ENCODE measurements at regions not wholly inside any gene's neighbourhood (a gene's known extent, or its start where the extent isn't known, plus 50 kb on each side); places are given as distances from the start of the nearest gene placed in this dataset.
A peak's percentile ranks its signal among the peaks of the same experiment; 100 is the strongest.
"Not testable (repeated sequence)": the region's sequence is repeated elsewhere in the genome, so short reads cannot be mapped to it uniquely, and the experiment has no call there.

- H3K4me3 Mint-ChIP-seq, result no peak overlapping the region
- peaks cover 6% of the 10 kb centered on the region for H3K36me3 Mint-ChIP-seq (ENCODE audit: low read depth)
- H3K27me3 Mint-ChIP-seq, result no peaks in the 10 kb centered on the region
- peaks cover 39% of the 10 kb centered on the region for H3K9me3 Mint-ChIP-seq
- intact Hi-C loops (cut with micrococcal nuclease), result no loop called here
- H3K4me1 Mint-ChIP-seq (ENCODE audit: low read depth), result peaks cover 26% of the 10 kb centered on the region
- no peak overlapping the region for H3K27ac Mint-ChIP-seq
These were observed 491.7 kb downstream of the SETD4 start for GRCh38 chr21:35568643-35569042.

GRCh38 chr21:35566874-35567273, 493.5 kb downstream of the SETD4 start:
- Mint-ChIP-seq H3K9me3 (peaks cover 39% of the 10 kb centered on the region), H3K36me3 (ENCODE audit: low read depth) (peaks cover 6% of the 10 kb centered on the region), H3K4me1 (ENCODE audit: low read depth) (peaks cover 33% of the 10 kb centered on the region), H3K27ac (no peak overlapping the region), H3K27me3 (no peaks in the 10 kb centered on the region), H3K4me3 (no peak overlapping the region)
- intact Hi-C loops (cut with micrococcal nuclease), result no loop called here

DNA sequence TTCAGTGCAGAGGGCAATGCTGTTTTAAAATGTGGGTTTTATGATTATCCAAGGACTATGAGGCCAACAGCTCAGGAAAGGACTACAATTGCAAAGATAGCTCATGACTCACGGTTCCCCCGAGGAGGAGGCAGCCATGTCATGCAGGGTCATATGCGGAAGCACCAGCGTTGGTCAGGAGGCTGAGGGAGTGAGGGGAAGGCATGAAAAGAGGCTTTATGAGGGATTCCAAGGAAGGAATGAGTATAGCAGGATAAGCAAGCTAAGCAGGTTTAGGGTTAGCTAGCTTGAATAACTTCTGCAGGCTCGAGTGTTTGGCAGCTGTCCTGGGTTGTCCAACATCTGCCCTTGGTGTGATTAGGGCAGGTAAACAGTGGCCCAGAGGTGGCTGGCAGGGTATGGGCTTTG, 495.1 kb downstream of the SETD4 start:
- H3K27me3 Mint-ChIP-seq, result no peaks in the 10 kb centered on the region
- peaks cover 6% of the 10 kb centered on the region for H3K36me3 Mint-ChIP-seq (ENCODE audit: low read depth)
- H3K4me3 Mint-ChIP-seq, result no peak overlapping the region
- H3K9me3 Mint-ChIP-seq, result peaks cover 39% of the 10 kb centered on the region
- peaks cover 33% of the 10 kb centered on the region for H3K4me1 Mint-ChIP-seq (ENCODE audit: low read depth)
- H3K27ac Mint-ChIP-seq, result peak overlapping the region; percentile 84
- intact Hi-C loops (cut with micrococcal nuclease), result no loop called here

DNA sequence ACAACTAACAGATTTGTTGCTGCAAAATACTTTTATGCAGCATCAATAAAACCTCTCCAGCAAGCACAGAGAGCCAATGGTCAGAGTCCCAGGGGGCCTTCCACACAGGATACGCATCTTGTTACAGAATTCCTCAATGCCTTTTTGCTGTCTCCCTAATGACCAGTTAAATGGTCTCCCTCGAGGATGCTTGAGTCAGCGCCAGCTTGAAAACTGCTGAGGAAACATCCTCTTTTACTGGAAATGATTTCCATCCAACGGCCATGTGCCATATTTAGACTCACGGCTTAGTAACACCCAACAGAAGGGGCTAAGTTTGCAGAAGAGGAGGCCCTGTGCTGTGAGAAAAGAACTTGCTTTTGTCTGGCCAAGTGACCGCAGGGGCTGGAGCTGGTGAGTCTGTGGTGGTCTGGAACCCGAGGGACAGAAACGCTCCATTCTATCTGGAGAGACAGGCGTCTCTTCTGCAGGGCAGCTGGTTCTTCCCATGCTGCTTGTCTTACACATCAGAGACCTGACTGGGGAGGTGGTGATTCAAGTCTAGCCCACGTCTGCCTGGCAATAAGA, 496.4 kb downstream of the SETD4 start:
- peaks cover 6% of the 10 kb centered on the region for H3K36me3 Mint-ChIP-seq (ENCODE audit: low read depth)

GRCh38 chr21:35562876-35563275, 497.4 kb downstream of the SETD4 start:
- H3K4me3 Mint-ChIP-seq, result no peak overlapping the region
- no peaks in the 10 kb centered on the region for H3K27me3 Mint-ChIP-seq
- peaks cover 33% of the 10 kb centered on the region for H3K4me1 Mint-ChIP-seq (ENCODE audit: low read depth)

More for the DNA sequence above, 496.4 kb downstream of the SETD4 start:
- intact Hi-C loops (cut with micrococcal nuclease), result no loop called here
- Mint-ChIP-seq H3K27me3 (no peaks in the 10 kb centered on the region), H3K4me1 (ENCODE audit: low read depth) (peaks cover 33% of the 10 kb centered on the region), H3K27ac (peak overlapping the region; percentile 84), H3K9me3 (peaks cover 35% of the 10 kb centered on the region), H3K4me3 (peak overlapping the region; percentile 37)

GRCh38 chr21:35561116-35561515, 499.2 kb downstream of the SETD4 start:
- Mint-ChIP-seq H3K27me3 (no peaks in the 10 kb centered on the region), H3K9me3 (peaks cover 16% of the 10 kb centered on the region), H3K36me3 (ENCODE audit: low read depth) (no peaks in the 10 kb centered on the region), H3K4me3 (no peak overlapping the region), H3K27ac (no peak overlapping the region), H3K4me1 (ENCODE audit: low read depth) (peaks cover 32% of the 10 kb centered on the region)
- intact Hi-C loops (cut with micrococcal nuclease), result no loop called here

More at GRCh38 chr21:35562876-35563275, 497.4 kb downstream of the SETD4 start:
- no peak overlapping the region for H3K27ac Mint-ChIP-seq
- intact Hi-C loops (cut with micrococcal nuclease), result no loop called here
- H3K36me3 Mint-ChIP-seq (ENCODE audit: low read depth), result no peaks in the 10 kb centered on the region
- H3K9me3 Mint-ChIP-seq, result peaks cover 24% of the 10 kb centered on the region

DNA sequence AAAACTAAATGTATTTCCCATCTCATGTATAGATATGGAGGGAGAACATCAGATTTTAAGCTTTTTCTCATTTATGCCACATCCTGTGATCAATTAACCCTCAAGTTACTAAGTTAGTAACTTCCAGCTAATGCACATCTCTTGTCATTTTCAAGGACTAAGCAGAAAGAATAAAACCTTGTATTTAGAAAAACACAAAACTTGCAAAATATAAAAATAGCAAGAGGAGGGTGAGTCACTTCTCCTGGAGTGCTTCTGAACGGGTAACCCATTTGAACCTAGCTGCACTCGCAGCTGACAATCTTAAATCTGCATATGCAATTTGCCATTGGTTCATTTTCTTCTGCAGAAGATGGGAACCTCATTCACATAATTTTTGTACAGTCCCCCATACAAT, 500.5 kb downstream of the SETD4 start:
- H3K4me1 Mint-ChIP-seq (ENCODE audit: low read depth), result peaks cover 20% of the 10 kb centered on the region
- H3K36me3 Mint-ChIP-seq (ENCODE audit: low read depth), result no peaks in the 10 kb centered on the region
- H3K9me3 Mint-ChIP-seq, result peaks cover 6% of the 10 kb centered on the region
- no peaks in the 10 kb centered on the region for H3K27me3 Mint-ChIP-seq
- intact Hi-C loops (cut with micrococcal nuclease), result no loop called here
- no peak overlapping the region for H3K4me3 Mint-ChIP-seq
- no peak overlapping the region for H3K27ac Mint-ChIP-seq

DNA sequence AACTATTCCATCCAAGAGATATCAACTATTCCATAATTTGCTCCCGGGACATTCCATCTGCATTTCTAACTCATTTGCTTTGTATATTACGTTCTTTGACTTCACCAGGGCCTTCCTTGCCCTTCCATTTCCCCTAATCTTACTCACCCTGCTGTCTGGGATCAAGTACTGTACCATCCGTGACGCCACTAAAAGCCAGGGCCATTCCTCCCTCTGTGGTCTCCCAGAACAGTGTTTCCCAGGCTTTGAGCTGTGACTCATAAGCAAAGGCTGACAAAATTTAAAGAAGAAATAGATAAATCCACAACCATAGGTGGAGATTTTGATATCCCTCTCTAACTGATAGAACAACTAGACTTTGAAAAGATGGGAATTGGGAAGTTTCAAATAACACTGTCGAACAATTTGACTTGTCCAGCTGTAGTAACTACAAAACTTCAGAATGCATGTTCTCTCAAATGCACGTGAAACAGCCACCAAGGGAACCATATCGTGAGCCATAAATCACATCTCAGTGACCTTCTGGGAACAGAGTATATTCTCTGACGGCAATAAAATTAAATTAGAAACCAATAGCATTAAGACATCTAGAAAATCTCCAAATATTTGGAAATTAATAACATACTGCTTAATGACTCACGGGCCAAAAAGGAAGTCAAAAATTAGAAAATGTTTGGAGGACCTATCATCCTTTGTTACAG, 501.0 kb downstream of the SETD4 start:
- Mint-ChIP-seq H3K36me3 (ENCODE audit: low read depth) (no peaks in the 10 kb centered on the region), H3K27ac (no peak overlapping the region), H3K4me1 (ENCODE audit: low read depth) (peaks cover 14% of the 10 kb centered on the region), H3K9me3 (peaks cover under 1% of the 10 kb centered on the region), H3K27me3 (no peaks in the 10 kb centered on the region), H3K4me3 (no peak overlapping the region)
- intact Hi-C loops (cut with micrococcal nuclease), result no loop called here

DNA sequence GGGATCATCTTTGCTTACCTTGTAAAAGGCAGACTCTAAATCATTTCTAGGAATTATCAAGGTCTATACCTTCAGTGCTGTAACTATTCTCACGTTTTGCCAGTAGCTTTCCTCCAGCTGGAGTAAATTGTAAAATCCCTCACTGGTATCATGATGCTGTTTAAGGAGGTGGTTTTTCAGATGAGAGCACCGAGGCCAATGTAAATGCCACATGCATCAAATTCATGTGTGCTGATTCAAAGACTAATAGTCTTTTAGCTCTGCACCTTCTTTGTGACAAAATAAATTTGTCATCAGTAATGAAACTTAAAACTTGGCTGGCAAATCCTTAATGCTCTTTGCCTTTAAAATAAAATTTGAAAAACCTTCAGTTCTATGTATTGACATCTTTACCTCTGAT, 503.8 kb downstream of the SETD4 start:
- no peaks in the 10 kb centered on the region for H3K9me3 Mint-ChIP-seq
- H3K27ac Mint-ChIP-seq, result no peak overlapping the region
- H3K36me3 Mint-ChIP-seq (ENCODE audit: low read depth), result no peaks in the 10 kb centered on the region
- H3K4me1 Mint-ChIP-seq (ENCODE audit: low read depth), result no peaks in the 10 kb centered on the region
- H3K27me3 Mint-ChIP-seq, result no peaks in the 10 kb centered on the region
- no peak overlapping the region for H3K4me3 Mint-ChIP-seq
- intact Hi-C loops (cut with micrococcal nuclease), result no loop called here

DNA sequence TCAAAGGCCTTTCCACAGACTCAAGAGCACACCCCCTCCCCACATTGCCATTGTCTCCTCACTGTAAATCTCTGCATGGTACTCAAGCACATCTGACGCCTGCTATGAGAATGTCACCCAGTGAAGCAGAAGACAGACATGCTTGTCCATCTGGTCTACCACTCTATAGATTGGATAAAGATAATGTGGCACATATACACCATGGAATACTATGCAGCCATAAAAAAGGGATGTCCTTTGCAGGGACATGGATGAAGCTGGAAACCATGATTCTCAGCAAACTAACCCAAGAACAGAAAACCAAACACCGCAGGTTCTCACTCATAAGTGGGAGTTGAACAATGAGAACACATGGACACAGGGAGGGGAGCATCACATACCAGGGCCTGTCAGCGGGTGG, 503.4 kb upstream of the RUNX1 start:
- intact Hi-C loops (cut with micrococcal nuclease), result not testable (repeated sequence)

GRCh38 chr21:35548904-35549615, 500.0 kb upstream of the RUNX1 start:
- H3K36me3 Mint-ChIP-seq (ENCODE audit: low read depth), result no peaks in the 10 kb centered on the region
- no peaks in the 10 kb centered on the region for H3K4me1 Mint-ChIP-seq (ENCODE audit: low read depth)
- peaks cover 2% of the 10 kb centered on the region for H3K27me3 Mint-ChIP-seq
- intact Hi-C loops (cut with micrococcal nuclease), result no loop called here
- H3K9me3 Mint-ChIP-seq, result peaks cover 8% of the 10 kb centered on the region
- no peak overlapping the region for H3K27ac Mint-ChIP-seq
- no peak overlapping the region for H3K4me3 Mint-ChIP-seq

More for the DNA sequence above, 503.4 kb upstream of the RUNX1 start:
- H3K4me1 Mint-ChIP-seq (ENCODE audit: low read depth); H3K27me3 Mint-ChIP-seq; H3K4me3 Mint-ChIP-seq; H3K27ac Mint-ChIP-seq; H3K36me3 Mint-ChIP-seq (ENCODE audit: low read depth); H3K9me3 Mint-ChIP-seq: not testable (repeated sequence)

DNA sequence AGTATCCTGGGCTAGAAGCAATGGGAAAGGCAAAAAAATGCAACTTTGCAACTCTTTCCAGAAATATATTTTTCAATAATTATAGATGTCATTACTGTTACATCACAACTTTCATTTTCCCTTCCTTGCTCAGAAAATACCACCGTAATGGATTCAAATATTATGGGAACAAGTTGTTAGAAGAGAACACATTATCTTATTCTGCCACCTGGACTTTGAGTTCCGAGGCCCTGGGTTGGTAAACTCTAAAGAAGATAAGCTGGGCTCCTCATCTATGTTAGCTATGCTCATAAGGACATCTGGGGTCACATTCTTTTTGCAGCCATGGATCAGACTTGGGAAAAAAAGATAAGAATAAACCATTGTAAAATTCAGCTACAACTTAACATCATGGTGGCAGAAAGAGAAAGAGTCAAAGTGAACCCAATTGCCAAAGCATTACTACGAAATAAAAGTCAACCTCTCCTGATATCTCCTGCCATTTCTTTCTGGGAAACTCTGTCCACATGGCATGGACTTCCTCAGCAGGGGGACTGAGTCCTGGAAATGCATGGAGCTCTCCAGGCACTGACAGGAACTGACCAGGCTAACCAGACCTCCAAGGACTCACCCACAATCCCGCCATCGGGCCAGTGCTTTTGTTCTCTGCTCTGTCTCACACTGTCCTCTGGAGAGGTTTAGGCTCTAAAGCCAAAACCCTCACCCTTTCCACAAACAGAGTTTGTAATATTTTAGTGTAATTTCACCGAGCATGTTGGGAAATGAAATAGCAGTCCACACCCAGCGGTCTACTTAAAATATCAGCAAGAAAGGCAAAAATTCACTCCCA, 499.1 kb upstream of the RUNX1 start:
- Mint-ChIP-seq H3K27ac (no peak overlapping the region), H3K27me3 (peaks cover 2% of the 10 kb centered on the region), H3K4me3 (no peak overlapping the region), H3K36me3 (ENCODE audit: low read depth) (no peaks in the 10 kb centered on the region), H3K4me1 (ENCODE audit: low read depth) (no peaks in the 10 kb centered on the region), H3K9me3 (peaks cover 8% of the 10 kb centered on the region)
- intact Hi-C loops (cut with micrococcal nuclease), result no loop called here

DNA sequence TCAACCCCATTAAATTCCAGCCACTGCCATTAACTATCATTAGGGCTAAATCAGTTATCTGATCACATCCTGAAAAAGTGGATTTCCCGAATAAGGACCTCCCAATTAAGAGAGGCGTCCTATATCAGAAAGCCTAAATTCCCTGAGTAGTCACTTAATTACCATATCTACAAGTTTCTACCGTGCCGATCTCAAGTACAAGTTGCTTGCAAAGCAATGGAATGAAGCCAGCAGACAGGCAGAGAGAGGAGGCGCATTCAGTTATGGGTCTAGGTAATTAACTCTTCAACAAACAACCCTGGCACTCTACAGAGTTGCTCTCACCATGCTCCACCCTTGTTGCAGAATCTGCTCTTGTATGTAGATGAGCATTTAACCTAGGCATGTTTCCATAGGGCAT, 494.6 kb upstream of the RUNX1 start:
- peaks cover 2% of the 10 kb centered on the region for H3K27me3 Mint-ChIP-seq

More for the DNA sequence above, 494.6 kb upstream of the RUNX1 start:
- H3K36me3 Mint-ChIP-seq (ENCODE audit: low read depth), result no peaks in the 10 kb centered on the region
- no peak overlapping the region for H3K4me3 Mint-ChIP-seq
- intact Hi-C loops (cut with micrococcal nuclease), result no loop called here
- H3K27ac Mint-ChIP-seq, result no peak overlapping the region
- no peaks in the 10 kb centered on the region for H3K4me1 Mint-ChIP-seq (ENCODE audit: low read depth)
- H3K9me3 Mint-ChIP-seq, result peaks cover 8% of the 10 kb centered on the region

Measured in dendritic cell treated with granulocyte-macrophage colony-stimulating factor and Interleukin-4, amounts not matched to agents 40 ng/mL and 50 ng/mL, for 4 days (primary cell).